Adrenal gland (tissue), 9 donors: ENCODE measurements at regions not wholly inside any gene's neighbourhood (a gene's known extent, or its start where the extent isn't known, plus 50 kb on each side); places are given as distances from the start of the nearest gene placed in this dataset.

Source experiments
- DNase-seq, 7 donors: peaks; one replicate each; pipeline ENCODE4 v3.0.0-alpha.2; 2019 to 2020
- H3K27ac ChIP-seq, 5 donors: fragments of 200-600 bp; sonication (generic) in 4 of 5; 1 replicate in 3 of 5; 2 replicates in 2 of 5; pipeline versions ENCODE4 v1.5.1 to v1.8.0; 2016 to 2020; ENCODE audit warnings: mild to moderate bottlenecking in 1 of 5
- H3K27me3 ChIP-seq: fragments of 200-600 bp; 2 replicates; pipeline ENCODE4 v1.8.0; 2021
- H3K36me3 ChIP-seq, 2 donors: fragments of 200-600 bp; replicated peaks in 1 of 2; 1 replicate in 1 of 2; 2 replicates in 1 of 2; pipeline versions ENCODE4 v1.5.1 to v1.8.0; 2018 to 2022
- H3K4me1 ChIP-seq, 2 donors: fragments of 200-600 bp; replicated peaks in 1 of 2; 1 replicate in 1 of 2; 2 replicates in 1 of 2; pipeline versions ENCODE4 v1.5.1 to v1.8.0; 2018 to 2021
- H3K4me3 ChIP-seq, 4 donors: fragments of 200-600 bp; sonication (generic) in 3 of 4; one replicate each; pipeline ENCODE4 v1.5.1; 2016 to 2018
- H3K9me3 ChIP-seq, 3 donors: fragments of 200-600 bp; sonication (generic) in 1 of 3; replicated peaks in 1 of 3; 1 replicate in 2 of 3; 2 replicates in 1 of 3; pipeline versions ENCODE4 v1.5.1 to v1.8.0; 2016 to 2021
- POLR2A ChIP-seq, 2 donors: fragments of 450-650 bp; IDR thresholded peaks; one replicate each; pipeline ENCODE4 v1.6.1; 2017; ENCODE audit warnings: antibody characterized with exemption in 2 of 2, mild to moderate bottlenecking in 2 of 2, moderate library complexity in 1 of 2
- WGBS, 4 donors: extraction: QIAGEN DNeasy Blood & Tissue Kit in 2 of 4; methylation state at CpG; one replicate each; pipeline versions ENCODE4 v1.1.5 to v1.1.7; 2013 to 2017; 5-methylcytosine and 5-hydroxymethylcytosine counted together
- intact Hi-C, 2 donors: fragments of 100-400 bp; cut with DNase I; formaldehyde crosslinking; loops; one replicate each; pipeline versions ENCODE4 v1.14.1 to v1.15.0; 2022 to 2023
- TF ChIP-seq, protein P1 (sequence below), 6 experiments: fragments of 450-650 bp in 4 of 6; fragments of 200-600 bp in 2 of 6; sonication (generic) in 1 of 6; IDR thresholded peaks; 1 replicate in 5 of 6; 2 replicates in 1 of 6; pipeline versions ENCODE4 v1.5.1 to v1.8.0; 2016 to 2021; ENCODE audit warnings: antibody characterized with exemption in 6 of 6, mild to moderate bottlenecking in 2 of 6, moderate library complexity in 1 of 6
- donor health status: healthy with polysubstance abuse.
- donor health status: Bipolar disorder and iron deficiency.
- donor health status: DM: yes; HTN: yes; CAD: no.
- donor health status: DM: no; HTN: no; CAD: no.
- donor health status: DM: no; HTN: no; CAD: no.

DNA sequence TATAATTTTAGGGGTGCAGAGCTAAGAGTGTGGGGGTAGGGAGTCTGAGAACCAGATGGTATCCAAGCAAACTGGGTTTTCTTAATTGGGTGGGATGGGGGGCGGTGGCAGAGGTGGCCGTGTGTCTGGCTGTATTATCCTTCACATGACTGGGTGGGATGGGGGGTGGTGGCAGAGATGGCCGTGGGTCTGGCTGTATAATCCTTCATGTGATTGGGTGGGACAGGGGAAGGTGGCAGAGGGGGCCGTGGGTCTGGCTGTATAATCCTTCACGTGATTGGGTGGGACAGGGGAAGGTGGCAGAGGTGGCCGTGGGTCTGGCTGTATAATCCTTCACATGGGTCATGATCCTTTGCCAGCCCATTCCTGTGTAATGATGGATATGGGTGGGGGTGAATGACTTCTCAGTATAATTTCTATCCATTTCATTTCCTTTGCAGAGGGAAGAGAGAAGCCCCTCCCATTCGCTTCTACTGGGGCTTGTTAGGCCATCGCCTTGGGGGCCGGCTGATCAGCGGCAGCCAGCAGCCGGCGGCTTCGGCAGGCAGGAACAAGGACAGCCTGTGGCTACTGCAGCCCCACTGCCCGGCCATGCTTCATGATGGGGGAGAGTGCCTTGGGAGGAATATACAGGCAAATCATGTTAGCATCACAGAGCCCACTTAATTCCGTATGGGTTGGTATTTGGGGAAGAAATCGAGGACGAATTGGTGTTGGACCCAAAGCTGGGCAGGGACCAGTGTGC lies 179.6 kb upstream of the MKI67 start:
- WGBS, 4 donors, result 73 to 78% (median 73%) methylated on average over 15 to 17 of the region's 17 CpGs

DNA sequence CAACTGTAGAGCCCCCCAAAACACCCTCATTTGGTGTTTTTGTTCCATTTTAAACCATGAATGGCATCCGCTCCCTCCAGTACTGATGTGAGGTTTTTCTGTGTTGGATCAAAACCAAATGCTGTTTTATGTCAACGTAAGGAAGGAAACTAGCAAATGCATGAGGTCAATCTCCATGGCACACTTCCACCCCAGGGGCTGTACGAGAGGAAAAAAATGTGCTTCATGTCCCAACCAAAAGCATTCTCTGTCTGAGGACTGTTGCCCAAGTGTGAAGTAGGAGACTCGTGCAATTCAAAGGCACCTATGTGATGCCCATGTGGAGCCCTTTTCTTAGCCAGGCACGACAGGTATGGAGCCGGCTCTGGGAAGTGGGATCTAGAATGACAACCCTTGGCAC lies 180.3 kb upstream of the MKI67 start:
- Histone ChIP-seq H3K36me3 (no peaks in the 10 kb centered on the region), H3K27ac (no peak overlapping the region), H3K4me3 (no peak overlapping the region), H3K4me1 (no peaks in the 10 kb centered on the region), H3K27me3 (no peaks in the 10 kb centered on the region), H3K9me3 (no peaks in the 10 kb centered on the region)
- TF ChIP-seq, protein P1, sequence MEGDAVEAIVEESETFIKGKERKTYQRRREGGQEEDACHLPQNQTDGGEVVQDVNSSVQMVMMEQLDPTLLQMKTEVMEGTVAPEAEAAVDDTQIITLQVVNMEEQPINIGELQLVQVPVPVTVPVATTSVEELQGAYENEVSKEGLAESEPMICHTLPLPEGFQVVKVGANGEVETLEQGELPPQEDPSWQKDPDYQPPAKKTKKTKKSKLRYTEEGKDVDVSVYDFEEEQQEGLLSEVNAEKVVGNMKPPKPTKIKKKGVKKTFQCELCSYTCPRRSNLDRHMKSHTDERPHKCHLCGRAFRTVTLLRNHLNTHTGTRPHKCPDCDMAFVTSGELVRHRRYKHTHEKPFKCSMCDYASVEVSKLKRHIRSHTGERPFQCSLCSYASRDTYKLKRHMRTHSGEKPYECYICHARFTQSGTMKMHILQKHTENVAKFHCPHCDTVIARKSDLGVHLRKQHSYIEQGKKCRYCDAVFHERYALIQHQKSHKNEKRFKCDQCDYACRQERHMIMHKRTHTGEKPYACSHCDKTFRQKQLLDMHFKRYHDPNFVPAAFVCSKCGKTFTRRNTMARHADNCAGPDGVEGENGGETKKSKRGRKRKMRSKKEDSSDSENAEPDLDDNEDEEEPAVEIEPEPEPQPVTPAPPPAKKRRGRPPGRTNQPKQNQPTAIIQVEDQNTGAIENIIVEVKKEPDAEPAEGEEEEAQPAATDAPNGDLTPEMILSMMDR (IDR thresholded peaks at IDR 0.05), result no peak
- no peak for TF ChIP-seq POLR2A (IDR thresholded peaks at IDR 0.05)
- intact Hi-C loops, result no loop called here
- 64 to 70% (median 67%) methylated on average over 6 of the region's 6 CpGs for WGBS, 4 donors
- no peak for DNase-seq

More for the DNA sequence above, 179.6 kb upstream of the MKI67 start:
- H3K36me3 ChIP-seq, result no peaks in the 10 kb centered on the region
- no peak overlapping the region for H3K4me3 ChIP-seq
- no peak for DNase-seq
- no peaks in the 10 kb centered on the region for H3K4me1 ChIP-seq
- H3K27me3 ChIP-seq, result no peaks in the 10 kb centered on the region
- H3K9me3 ChIP-seq, result no peaks in the 10 kb centered on the region
- intact Hi-C loops, result no loop called here
- TF ChIP-seq, protein P1 (IDR thresholded peaks at IDR 0.05), result no peak
- TF ChIP-seq POLR2A (IDR thresholded peaks at IDR 0.05), result no peak
- H3K27ac ChIP-seq, result no peak overlapping the region

DNA sequence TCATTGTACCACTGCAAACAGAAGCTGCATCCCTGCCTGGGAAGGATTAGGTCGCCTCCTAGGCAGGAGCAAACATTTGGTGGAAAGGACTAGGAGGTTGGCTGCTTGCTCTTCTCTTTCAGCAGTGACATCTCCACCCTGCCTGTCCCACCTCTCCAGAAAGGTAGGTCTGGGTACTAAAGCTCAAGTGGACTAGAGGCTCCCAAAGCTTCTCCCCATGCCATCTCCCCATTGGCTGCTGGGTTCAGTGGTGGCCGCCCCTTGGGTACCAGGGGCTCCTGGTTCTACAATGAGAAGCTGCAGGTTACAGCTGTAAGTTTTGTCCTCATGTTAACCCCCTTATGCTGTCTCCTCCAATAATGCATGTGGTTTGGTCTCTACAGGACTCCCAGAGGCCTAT lies 180.7 kb upstream of the MKI67 start:
- DNase-seq, result no peak
- H3K27ac ChIP-seq, result no peak overlapping the region
- no peaks in the 10 kb centered on the region for H3K36me3 ChIP-seq
- 67 to 77% (median 70%) methylated on average over 1 to 2 of the region's 2 CpGs for WGBS, 4 donors
- H3K4me3 ChIP-seq, result no peak overlapping the region
- no peak for TF ChIP-seq POLR2A (IDR thresholded peaks at IDR 0.05)
- TF ChIP-seq, protein P1 (IDR thresholded peaks at IDR 0.05), result no peak
- no peaks in the 10 kb centered on the region for H3K9me3 ChIP-seq
- intact Hi-C loops, result no loop called here
- H3K4me1 ChIP-seq, result no peaks in the 10 kb centered on the region
- H3K27me3 ChIP-seq, result no peaks in the 10 kb centered on the region

DNA sequence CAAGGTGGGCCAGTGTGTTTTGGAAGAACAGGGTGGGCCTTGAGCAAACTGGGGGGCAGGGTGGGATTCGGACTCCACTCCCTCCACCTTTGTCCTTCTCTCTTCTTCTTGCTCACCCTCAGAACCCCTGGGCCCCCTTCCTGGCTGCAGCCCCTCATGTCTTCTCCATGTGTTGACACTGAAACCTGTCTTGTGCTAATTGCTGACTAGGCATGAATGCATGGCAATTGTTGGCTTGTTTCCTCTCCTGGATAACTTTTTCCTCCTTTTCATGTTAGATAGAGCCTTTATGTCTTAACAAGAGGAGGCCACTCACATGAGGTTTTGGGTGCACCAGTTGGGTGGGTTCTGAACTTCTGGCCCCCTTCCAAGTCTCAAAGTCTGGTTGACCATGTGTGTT lies 181.6 kb upstream of the MKI67 start:
- no peaks in the 10 kb centered on the region for H3K4me1 ChIP-seq
- peak in 1 of 7 donors; percentile 9 for DNase-seq
- no peaks in the 10 kb centered on the region for H3K9me3 ChIP-seq
- intact Hi-C loops, result no loop called here
- 53 to 100% (median 69%) methylated on average over 1 of the region's 1 CpG for WGBS, 4 donors
- no peak for TF ChIP-seq POLR2A (IDR thresholded peaks at IDR 0.05)
- TF ChIP-seq, protein P1 (IDR thresholded peaks at IDR 0.05), result no peak
- H3K27ac ChIP-seq, result no peak overlapping the region
- H3K4me3 ChIP-seq, result no peak overlapping the region
- H3K27me3 ChIP-seq, result no peaks in the 10 kb centered on the region
- H3K36me3 ChIP-seq, result no peaks in the 10 kb centered on the region
